Neural crest cell (in vitro differentiated cells): ENCODE measurements at regions not wholly inside any gene's neighbourhood (a gene's known extent, or its start where the extent isn't known, plus 50 kb on each side); places are given as distances from the start of the nearest gene placed in this dataset.

Source experiments
- DNase-seq: peaks from one replicate; pipeline ENCODE4 v3.0.0; 2021; ENCODE audit warnings: low read depth, mixed read lengths, low spot score
- H3K27ac Mint-ChIP-seq: one replicate; pipeline ENCODE4 v1.8.0; 2021; ENCODE audit warnings: mild to moderate bottlenecking, mixed read lengths; ENCODE audit not compliant: unreplicated experiment
- H3K27me3 Mint-ChIP-seq: 2 replicates; pipeline ENCODE4 v1.8.0; 2021; ENCODE audit warnings: low read depth, mild to moderate bottlenecking, mixed read lengths
- H3K36me3 Mint-ChIP-seq: 2 replicates; pipeline ENCODE4 v1.8.0; 2021; ENCODE audit warnings: low read depth, mild to moderate bottlenecking, mixed read lengths
- H3K4me1 Mint-ChIP-seq: 2 replicates; pipeline ENCODE4 v1.8.0; 2021; ENCODE audit warnings: mixed read lengths
- H3K4me3 Mint-ChIP-seq: one replicate; pipeline ENCODE4 v1.8.0; 2021; ENCODE audit warnings: mild to moderate bottlenecking, mixed read lengths
- H3K9me3 Mint-ChIP-seq: 2 replicates; pipeline ENCODE4 v1.8.0; 2021; ENCODE audit warnings: mixed read lengths
- TF ChIP-seq, protein P1 (sequence below): fragments of 200-600 bp; sonication (generic); conservative IDR thresholded peaks from 2 replicates; pipeline ENCODE4 v1.5.0; 2021; ENCODE audit warnings: antibody characterized with exemption, mild to moderate bottlenecking

DNA sequence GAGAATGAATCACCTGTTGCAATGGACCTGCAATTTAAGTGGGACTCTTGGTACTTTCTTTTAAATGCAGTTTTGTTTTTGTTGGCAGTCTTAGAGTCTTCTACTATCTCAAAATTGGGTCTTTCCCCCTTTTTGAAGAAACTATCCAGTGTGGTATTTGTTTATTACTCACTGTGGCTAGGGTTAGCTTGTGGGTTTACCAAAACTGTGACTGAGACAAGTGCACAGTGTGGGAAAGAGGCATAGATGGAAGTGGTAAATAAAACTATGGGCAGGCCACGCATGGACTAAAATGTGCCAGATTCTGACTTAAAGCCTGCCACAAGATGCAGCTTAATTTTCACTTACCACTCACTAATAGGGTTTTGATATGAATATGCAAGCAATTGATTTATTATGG is 1441.7 kb downstream of the PLA2G4A start:
- peaks cover 2% of the 10 kb centered on the region for H3K36me3 Mint-ChIP-seq
- DNase-seq, result no peak
- H3K27me3 Mint-ChIP-seq, result no peaks in the 10 kb centered on the region
- no peak overlapping the region for H3K4me3 Mint-ChIP-seq
- no peak overlapping the region for H3K27ac Mint-ChIP-seq
- TF ChIP-seq, protein P1, sequence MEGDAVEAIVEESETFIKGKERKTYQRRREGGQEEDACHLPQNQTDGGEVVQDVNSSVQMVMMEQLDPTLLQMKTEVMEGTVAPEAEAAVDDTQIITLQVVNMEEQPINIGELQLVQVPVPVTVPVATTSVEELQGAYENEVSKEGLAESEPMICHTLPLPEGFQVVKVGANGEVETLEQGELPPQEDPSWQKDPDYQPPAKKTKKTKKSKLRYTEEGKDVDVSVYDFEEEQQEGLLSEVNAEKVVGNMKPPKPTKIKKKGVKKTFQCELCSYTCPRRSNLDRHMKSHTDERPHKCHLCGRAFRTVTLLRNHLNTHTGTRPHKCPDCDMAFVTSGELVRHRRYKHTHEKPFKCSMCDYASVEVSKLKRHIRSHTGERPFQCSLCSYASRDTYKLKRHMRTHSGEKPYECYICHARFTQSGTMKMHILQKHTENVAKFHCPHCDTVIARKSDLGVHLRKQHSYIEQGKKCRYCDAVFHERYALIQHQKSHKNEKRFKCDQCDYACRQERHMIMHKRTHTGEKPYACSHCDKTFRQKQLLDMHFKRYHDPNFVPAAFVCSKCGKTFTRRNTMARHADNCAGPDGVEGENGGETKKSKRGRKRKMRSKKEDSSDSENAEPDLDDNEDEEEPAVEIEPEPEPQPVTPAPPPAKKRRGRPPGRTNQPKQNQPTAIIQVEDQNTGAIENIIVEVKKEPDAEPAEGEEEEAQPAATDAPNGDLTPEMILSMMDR, result no peak
- H3K9me3 Mint-ChIP-seq, result peaks cover 8% of the 10 kb centered on the region
- no peaks in the 10 kb centered on the region for H3K4me1 Mint-ChIP-seq

- H3K4me3 Mint-ChIP-seq, result no peak overlapping the region
- peaks cover 9% of the 10 kb centered on the region for H3K9me3 Mint-ChIP-seq
- H3K36me3 Mint-ChIP-seq, result peaks cover 2% of the 10 kb centered on the region
- DNase-seq, result no peak
- H3K27me3 Mint-ChIP-seq, result no peaks in the 10 kb centered on the region
- H3K4me1 Mint-ChIP-seq, result peaks cover 10% of the 10 kb centered on the region
- TF ChIP-seq, protein P1, result no peak
- H3K27ac Mint-ChIP-seq, result no peak overlapping the region
Observed at GRCh38 chr1:188277771-188278170, 1449.0 kb downstream of the PLA2G4A start.

GRCh38 chr1:188281921-188282320 is 1453.2 kb downstream of the PLA2G4A start:
- Mint-ChIP-seq H3K27me3 (no peaks in the 10 kb centered on the region), H3K4me1 (peaks cover 10% of the 10 kb centered on the region), H3K4me3 (no peak overlapping the region), H3K27ac (no peak overlapping the region), H3K36me3 (peaks cover 2% of the 10 kb centered on the region), H3K9me3 (peaks cover 9% of the 10 kb centered on the region)
- DNase-seq, result no peak
- TF ChIP-seq, protein P1, result no peak

DNA sequence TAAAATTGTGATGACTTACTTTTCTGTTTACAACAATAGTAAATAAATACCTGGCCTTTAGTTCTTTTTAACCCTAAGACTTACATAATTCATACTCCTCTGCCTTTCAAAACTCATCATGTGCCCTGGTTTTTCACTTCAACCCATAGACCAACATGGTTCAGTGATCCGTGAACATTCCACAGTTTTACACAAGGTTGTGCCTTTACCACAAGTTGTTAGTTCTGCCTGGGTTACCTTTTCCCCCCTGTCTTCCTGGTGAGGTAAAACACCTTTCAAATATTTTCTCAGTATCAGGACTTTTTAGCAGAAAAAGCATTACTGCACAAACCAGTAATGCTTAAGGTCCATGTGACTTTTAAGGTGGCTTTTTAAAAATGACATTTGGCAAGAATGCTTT is 1466.4 kb downstream of the PLA2G4A start:
- Mint-ChIP-seq H3K9me3 (peaks cover 5% of the 10 kb centered on the region), H3K27me3 (no peaks in the 10 kb centered on the region), H3K4me1 (peaks cover 4% of the 10 kb centered on the region), H3K36me3 (no peaks in the 10 kb centered on the region), H3K4me3 (no peak overlapping the region), H3K27ac (no peak overlapping the region)
- TF ChIP-seq, protein P1, result no peak
- no peak for DNase-seq

DNA sequence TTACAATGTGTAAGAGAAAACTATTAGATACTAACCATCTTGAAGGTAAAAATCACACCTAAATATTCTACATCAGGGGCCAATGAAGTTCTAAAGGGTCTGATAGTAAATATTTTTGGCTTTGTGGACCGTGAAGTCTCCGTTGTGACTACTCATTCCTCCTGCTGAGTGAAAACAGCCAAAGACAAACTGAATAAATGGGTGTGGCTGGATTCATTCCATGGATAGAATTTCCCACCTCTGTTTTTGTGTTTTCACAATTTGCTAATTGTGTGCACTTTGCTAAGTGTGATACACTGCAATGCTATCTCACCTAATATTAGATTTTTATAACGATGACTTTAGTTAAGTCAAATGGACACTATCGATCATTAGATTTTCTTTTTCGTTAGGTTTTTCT is 1474.0 kb downstream of the PLA2G4A start:
- TF ChIP-seq, protein P1, result no peak
- H3K27ac Mint-ChIP-seq, result no peak overlapping the region
- peaks cover 2% of the 10 kb centered on the region for H3K27me3 Mint-ChIP-seq
- H3K36me3 Mint-ChIP-seq, result no peaks in the 10 kb centered on the region
- H3K4me1 Mint-ChIP-seq, result no peaks in the 10 kb centered on the region
- H3K4me3 Mint-ChIP-seq, result no peak overlapping the region
- peaks cover 8% of the 10 kb centered on the region for H3K9me3 Mint-ChIP-seq
- DNase-seq, result no peak
